GM12875 (cell line): ENCODE measurements at regions not wholly inside any gene's neighbourhood (a gene's known extent, or its start where the extent isn't known, plus 50 kb on each side); places are given as distances from the start of the nearest gene placed in this dataset.

Experiments used
- H3K4me3 ChIP-seq: one replicate; pipeline ENCODE4 v1.5.1; 2011; ENCODE audit warnings: low read depth, low read length, control low read depth
- TF ChIP-seq, protein P1 (sequence below): IDR thresholded peaks from 2 replicates; pipeline ENCODE4 v1.5.1; 2011; ENCODE audit warnings: low read depth, mild to moderate bottlenecking, control low read depth, inconsistent platforms, low read length, moderate library complexity, borderline replicate concordance; ENCODE audit not compliant: insufficient read depth

GRCh38 chr2:116749994-116750393 lies 1064.5 kb upstream of the DDX18 start:
- H3K4me3 ChIP-seq: no peak overlapping the region
- TF ChIP-seq, protein P1, sequence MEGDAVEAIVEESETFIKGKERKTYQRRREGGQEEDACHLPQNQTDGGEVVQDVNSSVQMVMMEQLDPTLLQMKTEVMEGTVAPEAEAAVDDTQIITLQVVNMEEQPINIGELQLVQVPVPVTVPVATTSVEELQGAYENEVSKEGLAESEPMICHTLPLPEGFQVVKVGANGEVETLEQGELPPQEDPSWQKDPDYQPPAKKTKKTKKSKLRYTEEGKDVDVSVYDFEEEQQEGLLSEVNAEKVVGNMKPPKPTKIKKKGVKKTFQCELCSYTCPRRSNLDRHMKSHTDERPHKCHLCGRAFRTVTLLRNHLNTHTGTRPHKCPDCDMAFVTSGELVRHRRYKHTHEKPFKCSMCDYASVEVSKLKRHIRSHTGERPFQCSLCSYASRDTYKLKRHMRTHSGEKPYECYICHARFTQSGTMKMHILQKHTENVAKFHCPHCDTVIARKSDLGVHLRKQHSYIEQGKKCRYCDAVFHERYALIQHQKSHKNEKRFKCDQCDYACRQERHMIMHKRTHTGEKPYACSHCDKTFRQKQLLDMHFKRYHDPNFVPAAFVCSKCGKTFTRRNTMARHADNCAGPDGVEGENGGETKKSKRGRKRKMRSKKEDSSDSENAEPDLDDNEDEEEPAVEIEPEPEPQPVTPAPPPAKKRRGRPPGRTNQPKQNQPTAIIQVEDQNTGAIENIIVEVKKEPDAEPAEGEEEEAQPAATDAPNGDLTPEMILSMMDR: no peak

- TF ChIP-seq, protein P1: no peak
- H3K4me3 ChIP-seq: no peak overlapping the region
Observed at GRCh38 chr2:116754381-116755101, 1060.0 kb upstream of the DDX18 start.

GRCh38 chr2:116761864-116762263 lies 1052.6 kb upstream of the DDX18 start:
- TF ChIP-seq, protein P1: no peak
- H3K4me3 ChIP-seq: no peak overlapping the region

DNA sequence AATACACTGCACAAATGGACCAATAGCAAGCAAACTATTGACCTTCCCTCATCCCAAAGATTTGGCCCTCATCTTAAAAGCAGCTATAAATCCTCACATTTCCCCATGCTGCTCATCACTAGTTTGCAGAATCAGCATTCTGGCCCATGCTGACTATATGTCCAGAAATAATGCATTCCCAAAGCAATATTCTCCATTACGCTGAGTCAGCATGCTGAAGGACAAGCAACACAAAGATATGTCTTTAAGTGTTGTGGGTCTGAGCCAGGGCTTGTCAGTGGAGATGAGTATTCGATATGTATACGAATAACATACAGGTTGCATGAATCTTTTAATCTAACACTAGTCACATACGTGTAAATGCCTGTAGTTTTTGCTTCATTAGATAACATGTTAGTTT lies 1045.0 kb upstream of the DDX18 start:
- no peak overlapping the region for H3K4me3 ChIP-seq
- TF ChIP-seq, protein P1: no peak

DNA sequence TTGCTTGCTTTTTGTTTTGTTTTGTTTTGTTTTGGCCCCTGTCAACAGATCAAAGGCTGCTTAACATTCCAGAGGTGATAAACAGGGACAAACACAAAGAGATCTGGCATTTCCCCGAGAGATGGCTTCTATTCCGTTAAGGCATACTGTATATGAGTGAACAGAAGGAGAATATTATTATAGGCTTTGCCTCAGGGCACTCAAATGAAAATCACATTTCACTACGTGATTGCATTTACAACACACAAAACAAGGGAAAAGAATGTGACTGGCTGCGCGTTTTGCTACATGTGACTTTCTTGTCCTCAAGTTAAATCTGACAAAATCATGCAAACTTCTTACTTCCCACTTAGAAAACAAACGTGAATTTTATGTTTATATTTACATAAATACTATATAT lies 1037.9 kb upstream of the DDX18 start:
- TF ChIP-seq, protein P1: no peak
- H3K4me3 ChIP-seq: no peak overlapping the region

DNA sequence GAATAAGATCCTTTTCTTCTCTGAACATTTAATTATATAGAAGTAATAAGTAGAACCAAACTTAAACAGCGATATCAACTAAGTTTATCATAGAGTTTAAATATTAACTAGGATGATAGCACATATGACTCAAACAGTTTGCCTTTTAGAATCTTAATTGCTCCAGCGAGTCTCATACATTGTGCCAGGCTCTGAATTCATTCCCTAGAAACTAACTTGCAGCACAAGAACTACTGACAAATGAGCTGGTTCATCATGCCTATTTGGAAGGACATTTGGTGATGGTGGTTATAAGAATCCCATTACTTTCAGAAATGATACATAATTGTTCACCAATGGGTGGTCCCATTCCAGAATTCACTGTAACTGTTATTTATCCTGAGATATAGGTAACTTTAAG lies 1026.6 kb upstream of the DDX18 start:
- no peak overlapping the region for H3K4me3 ChIP-seq
- TF ChIP-seq, protein P1: no peak

DNA sequence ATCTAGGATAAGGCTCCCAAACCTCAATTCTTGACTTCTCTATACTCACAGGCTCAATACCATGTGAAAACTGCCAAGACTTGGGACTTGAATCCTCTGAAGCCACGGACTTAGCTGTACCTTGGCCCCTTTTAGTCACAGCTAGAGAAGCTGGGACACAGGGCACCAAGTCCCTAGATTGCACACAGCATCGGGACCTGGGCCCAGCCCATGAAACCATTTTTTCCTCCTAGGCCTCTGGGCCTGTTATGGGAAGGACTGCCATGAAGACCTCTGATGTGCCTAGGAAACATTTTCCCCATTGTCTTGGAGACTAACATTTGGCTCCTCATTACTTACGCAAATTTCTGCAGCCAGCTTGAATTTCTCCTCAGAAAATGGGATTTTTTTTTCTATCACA lies 1011.8 kb upstream of the DDX18 start:
- H3K4me3 ChIP-seq: no peak overlapping the region
- TF ChIP-seq, protein P1: no peak
